HEK293 (cell line): ENCODE measurements at regions not wholly inside any gene's neighbourhood (a gene's known extent, or its start where the extent isn't known, plus 50 kb on each side); places are given as distances from the start of the nearest gene placed in this dataset.

Experiments
- CTCF ChIA-PET: fragments of 350-600 bp; formaldehyde crosslinking; extraction: SDS; loops from one replicate; lab custom pipeline; 2021; ENCODE audit warnings: antibody characterized with exemption; lab: Yijun Ruan, JAX
- POLR2A ChIA-PET: fragments of 300-600 bp; formaldehyde crosslinking; extraction: SDS; loops from one replicate; lab custom pipeline; 2020; ENCODE audit warnings: antibody characterized with exemption, inconsistent platforms; lab: Yijun Ruan, JAX
- H3K27ac ChIP-seq: fragments of 200-500 bp; sonication (Bioruptor generic); 2 replicates; pipeline ENCODE4 v1.5.1; 2014; ENCODE audit warnings: low read depth, low read length, control low read depth, inconsistent platforms; ENCODE audit errors: extremely low read depth
- H3K36me3 ChIP-seq, 2 experiments: fragments of 200-500 bp in 1 of 2; sonication (Bioruptor generic) in 1 of 2; 1 replicate in 1 of 2; 2 replicates in 1 of 2; pipeline ENCODE4 v1.5.1; 2014 to 2017; ENCODE audit warnings: inconsistent platforms in 2 of 2, low read length in 2 of 2; ENCODE audit not compliant: control insufficient read depth in 2 of 2, insufficient read depth in 1 of 2
- H3K4me1 ChIP-seq: fragments of 200-500 bp; sonication (Bioruptor generic); 2 replicates; pipeline ENCODE4 v1.5.1; 2014; ENCODE audit warnings: mild to moderate bottlenecking, low read length, inconsistent platforms; ENCODE audit not compliant: control insufficient read depth, insufficient read depth
- H3K4me3 ChIP-seq: 2 replicates; pipeline ENCODE4 v1.5.1; 2011; ENCODE audit warnings: low read depth, mild to moderate bottlenecking, control low read depth, low read length, moderate library complexity
- H3K9me3 ChIP-seq: fragments of 200-500 bp; sonication (Bioruptor generic); 2 replicates; pipeline ENCODE4 v1.5.1; 2014; ENCODE audit warnings: low read depth, low read length, inconsistent platforms; ENCODE audit not compliant: control insufficient read depth, insufficient read depth
- OSR2 ChIP-seq: fragments of 450-650 bp; formaldehyde crosslinking; IDR thresholded peaks from 2 replicates; pipeline ENCODE4 v1.5.1; 2016; ENCODE audit warnings: missing biosample characterization, missing genetic modification characterization
- SCRT1 ChIP-seq: fragments of 450-650 bp; formaldehyde crosslinking; IDR thresholded peaks from 2 replicates; pipeline ENCODE4 v1.5.1; 2016; ENCODE audit warnings: missing biosample characterization, missing genetic modification characterization, borderline replicate concordance
- ZFP3 ChIP-seq: fragments of 450-650 bp; formaldehyde crosslinking; IDR thresholded peaks from 2 replicates; pipeline ENCODE4 v1.5.1; 2016; ENCODE audit warnings: low read depth, missing biosample characterization, missing genetic modification characterization
- ZNF112 ChIP-seq: fragments of 450-650 bp; formaldehyde crosslinking; IDR thresholded peaks from 2 replicates; pipeline ENCODE4 v1.5.0; 2017; ENCODE audit warnings: missing biosample characterization, missing genetic modification characterization
- ZNF391 ChIP-seq: fragments of 450-650 bp; formaldehyde crosslinking; IDR thresholded peaks from 2 replicates; pipeline ENCODE4 v1.5.1; 2016; ENCODE audit warnings: low read depth, missing biosample characterization, missing genetic modification characterization, borderline replicate concordance
- ZNF404 ChIP-seq: fragments of 450-650 bp; formaldehyde crosslinking; IDR thresholded peaks from 2 replicates; pipeline ENCODE4 v1.5.1; 2017; ENCODE audit warnings: missing biosample characterization, missing genetic modification characterization
- ZNF514 ChIP-seq: fragments of 450-650 bp; formaldehyde crosslinking; IDR thresholded peaks from 2 replicates; pipeline ENCODE4 v1.5.1; 2016; ENCODE audit warnings: missing biosample characterization, missing genetic modification characterization
- ZNF544 ChIP-seq: fragments of 450-650 bp; formaldehyde crosslinking; IDR thresholded peaks from 2 replicates; pipeline ENCODE4 v1.5.0; 2017; ENCODE audit warnings: missing biosample characterization, missing genetic modification characterization
- ZNF558 ChIP-seq: fragments of 450-650 bp; formaldehyde crosslinking; IDR thresholded peaks from 2 replicates; pipeline ENCODE4 v1.5.1; 2016; ENCODE audit warnings: missing biosample characterization, missing genetic modification characterization
- ZNF701 ChIP-seq: fragments of 450-650 bp; formaldehyde crosslinking; IDR thresholded peaks from 2 replicates; pipeline ENCODE4 v1.5.1; 2016; ENCODE audit warnings: missing biosample characterization, missing genetic modification characterization
- TF ChIP-seq, protein P1 (sequence below): fragments of 450-650 bp; formaldehyde crosslinking; IDR thresholded peaks from 2 replicates; pipeline ENCODE4 v1.5.1; 2016; ENCODE audit warnings: missing biosample characterization, missing genetic modification characterization
- TF ChIP-seq, protein P2 (sequence below): fragments of 450-650 bp; formaldehyde crosslinking; IDR thresholded peaks from 2 replicates; pipeline ENCODE4 v1.5.1; 2016; ENCODE audit warnings: missing biosample characterization, missing genetic modification characterization
- TF ChIP-seq, protein P3 (sequence below): fragments of 450-650 bp; formaldehyde crosslinking; IDR thresholded peaks from 2 replicates; pipeline ENCODE4 v1.5.1; 2016; ENCODE audit warnings: missing biosample characterization, missing genetic modification characterization
- TF ChIP-seq, protein P4 (sequence below): fragments of 450-650 bp; formaldehyde crosslinking; IDR thresholded peaks from 2 replicates; pipeline ENCODE4 v1.5.1; 2016; ENCODE audit warnings: missing biosample characterization, missing genetic modification characterization
- TF ChIP-seq, protein P5 (sequence below): fragments of 450-650 bp; formaldehyde crosslinking; IDR thresholded peaks from 2 replicates; pipeline ENCODE4 v1.5.1; 2017; ENCODE audit warnings: missing biosample characterization, missing genetic modification characterization

GRCh38 chr2:153388246-153388645, 90.3 kb downstream of the RPRM start:
- no peaks in the 10 kb centered on the region for H3K9me3 ChIP-seq
- H3K27ac ChIP-seq = no peak overlapping the region
- H3K36me3 ChIP-seq = no peaks in the 10 kb centered on the region
- ChIA-PET POLR2A (no interaction called here), CTCF (no interaction called here)
- no peak for TF ChIP-seq ZNF514 (tag by site-specific recombination)
- no peak for TF ChIP-seq ZNF701 (tag by site-specific recombination)
- TF ChIP-seq, protein P1, sequence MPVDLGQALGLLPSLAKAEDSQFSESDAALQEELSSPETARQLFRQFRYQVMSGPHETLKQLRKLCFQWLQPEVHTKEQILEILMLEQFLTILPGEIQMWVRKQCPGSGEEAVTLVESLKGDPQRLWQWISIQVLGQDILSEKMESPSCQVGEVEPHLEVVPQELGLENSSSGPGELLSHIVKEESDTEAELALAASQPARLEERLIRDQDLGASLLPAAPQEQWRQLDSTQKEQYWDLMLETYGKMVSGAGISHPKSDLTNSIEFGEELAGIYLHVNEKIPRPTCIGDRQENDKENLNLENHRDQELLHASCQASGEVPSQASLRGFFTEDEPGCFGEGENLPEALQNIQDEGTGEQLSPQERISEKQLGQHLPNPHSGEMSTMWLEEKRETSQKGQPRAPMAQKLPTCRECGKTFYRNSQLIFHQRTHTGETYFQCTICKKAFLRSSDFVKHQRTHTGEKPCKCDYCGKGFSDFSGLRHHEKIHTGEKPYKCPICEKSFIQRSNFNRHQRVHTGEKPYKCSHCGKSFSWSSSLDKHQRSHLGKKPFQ (tag by site-specific recombination) = no peak
- TF ChIP-seq, protein P2, sequence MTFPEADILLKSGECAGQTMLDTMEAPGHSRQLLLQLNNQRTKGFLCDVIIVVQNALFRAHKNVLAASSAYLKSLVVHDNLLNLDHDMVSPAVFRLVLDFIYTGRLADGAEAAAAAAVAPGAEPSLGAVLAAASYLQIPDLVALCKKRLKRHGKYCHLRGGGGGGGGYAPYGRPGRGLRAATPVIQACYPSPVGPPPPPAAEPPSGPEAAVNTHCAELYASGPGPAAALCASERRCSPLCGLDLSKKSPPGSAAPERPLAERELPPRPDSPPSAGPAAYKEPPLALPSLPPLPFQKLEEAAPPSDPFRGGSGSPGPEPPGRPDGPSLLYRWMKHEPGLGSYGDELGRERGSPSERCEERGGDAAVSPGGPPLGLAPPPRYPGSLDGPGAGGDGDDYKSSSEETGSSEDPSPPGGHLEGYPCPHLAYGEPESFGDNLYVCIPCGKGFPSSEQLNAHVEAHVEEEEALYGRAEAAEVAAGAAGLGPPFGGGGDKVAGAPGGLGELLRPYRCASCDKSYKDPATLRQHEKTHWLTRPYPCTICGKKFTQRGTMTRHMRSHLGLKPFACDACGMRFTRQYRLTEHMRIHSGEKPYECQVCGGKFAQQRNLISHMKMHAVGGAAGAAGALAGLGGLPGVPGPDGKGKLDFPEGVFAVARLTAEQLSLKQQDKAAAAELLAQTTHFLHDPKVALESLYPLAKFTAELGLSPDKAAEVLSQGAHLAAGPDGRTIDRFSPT (tag by site-specific recombination) = no peak
- TF ChIP-seq ZNF558 = no peak
- TF ChIP-seq ZNF544 (tag by site-specific recombination) = no peak
- no peak for TF ChIP-seq ZNF404
- no peak for TF ChIP-seq SCRT1 (tag by site-specific recombination)
- TF ChIP-seq ZNF112 = no peak
- TF ChIP-seq, protein P3, sequence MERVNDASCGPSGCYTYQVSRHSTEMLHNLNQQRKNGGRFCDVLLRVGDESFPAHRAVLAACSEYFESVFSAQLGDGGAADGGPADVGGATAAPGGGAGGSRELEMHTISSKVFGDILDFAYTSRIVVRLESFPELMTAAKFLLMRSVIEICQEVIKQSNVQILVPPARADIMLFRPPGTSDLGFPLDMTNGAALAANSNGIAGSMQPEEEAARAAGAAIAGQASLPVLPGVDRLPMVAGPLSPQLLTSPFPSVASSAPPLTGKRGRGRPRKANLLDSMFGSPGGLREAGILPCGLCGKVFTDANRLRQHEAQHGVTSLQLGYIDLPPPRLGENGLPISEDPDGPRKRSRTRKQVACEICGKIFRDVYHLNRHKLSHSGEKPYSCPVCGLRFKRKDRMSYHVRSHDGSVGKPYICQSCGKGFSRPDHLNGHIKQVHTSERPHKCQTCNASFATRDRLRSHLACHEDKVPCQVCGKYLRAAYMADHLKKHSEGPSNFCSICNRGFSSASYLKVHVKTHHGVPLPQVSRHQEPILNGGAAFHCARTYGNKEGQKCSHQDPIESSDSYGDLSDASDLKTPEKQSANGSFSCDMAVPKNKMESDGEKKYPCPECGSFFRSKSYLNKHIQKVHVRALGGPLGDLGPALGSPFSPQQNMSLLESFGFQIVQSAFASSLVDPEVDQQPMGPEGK (tag by site-specific recombination) = no peak
- no peak for TF ChIP-seq ZFP3
- TF ChIP-seq ZNF391 (tag by site-specific recombination) = no peak
- TF ChIP-seq, protein P4, sequence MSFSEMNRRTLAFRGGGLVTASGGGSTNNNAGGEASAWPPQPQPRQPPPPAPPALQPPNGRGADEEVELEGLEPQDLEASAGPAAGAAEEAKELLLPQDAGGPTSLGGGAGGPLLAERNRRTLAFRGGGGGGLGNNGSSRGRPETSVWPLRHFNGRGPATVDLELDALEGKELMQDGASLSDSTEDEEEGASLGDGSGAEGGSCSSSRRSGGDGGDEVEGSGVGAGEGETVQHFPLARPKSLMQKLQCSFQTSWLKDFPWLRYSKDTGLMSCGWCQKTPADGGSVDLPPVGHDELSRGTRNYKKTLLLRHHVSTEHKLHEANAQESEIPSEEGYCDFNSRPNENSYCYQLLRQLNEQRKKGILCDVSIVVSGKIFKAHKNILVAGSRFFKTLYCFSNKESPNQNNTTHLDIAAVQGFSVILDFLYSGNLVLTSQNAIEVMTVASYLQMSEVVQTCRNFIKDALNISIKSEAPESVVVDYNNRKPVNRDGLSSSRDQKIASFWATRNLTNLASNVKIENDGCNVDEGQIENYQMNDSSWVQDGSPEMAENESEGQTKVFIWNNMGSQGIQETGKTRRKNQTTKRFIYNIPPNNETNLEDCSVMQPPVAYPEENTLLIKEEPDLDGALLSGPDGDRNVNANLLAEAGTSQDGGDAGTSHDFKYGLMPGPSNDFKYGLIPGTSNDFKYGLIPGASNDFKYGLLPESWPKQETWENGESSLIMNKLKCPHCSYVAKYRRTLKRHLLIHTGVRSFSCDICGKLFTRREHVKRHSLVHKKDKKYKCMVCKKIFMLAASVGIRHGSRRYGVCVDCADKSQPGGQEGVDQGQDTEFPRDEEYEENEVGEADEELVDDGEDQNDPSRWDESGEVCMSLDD = no peak
- H3K4me3 ChIP-seq = no peak overlapping the region
- H3K4me1 ChIP-seq = 0 out of 2 replicates have a peak, but pooled peaks cover 2% of the 10 kb centered on the region

DNA sequence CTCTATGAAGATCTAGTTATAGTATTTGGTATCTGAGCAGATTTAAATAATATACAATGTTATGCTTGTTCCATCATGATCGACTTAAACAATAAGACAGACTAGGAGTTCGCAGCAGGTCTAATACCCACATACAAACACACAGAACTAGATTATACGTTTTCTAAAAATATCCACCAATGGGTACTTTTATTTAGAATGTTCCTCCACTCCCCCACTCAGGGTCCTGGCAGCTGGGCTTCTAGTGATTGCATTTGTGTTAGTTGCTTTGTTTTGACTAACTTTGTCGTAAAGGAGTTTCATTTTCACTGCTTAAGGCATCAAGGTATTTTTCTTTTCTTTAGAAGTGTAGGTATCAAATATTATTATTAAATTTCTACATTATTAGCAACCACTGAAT, 91.4 kb downstream of the RPRM start:
- Histone ChIP-seq H3K36me3 (no peaks in the 10 kb centered on the region), H3K4me1 (0 out of 2 replicates have a peak, but pooled peaks cover 2% of the 10 kb centered on the region), H3K9me3 (no peaks in the 10 kb centered on the region), H3K27ac (no peak overlapping the region), H3K4me3 (no peak overlapping the region)
- TF ChIP-seq, protein P5, sequence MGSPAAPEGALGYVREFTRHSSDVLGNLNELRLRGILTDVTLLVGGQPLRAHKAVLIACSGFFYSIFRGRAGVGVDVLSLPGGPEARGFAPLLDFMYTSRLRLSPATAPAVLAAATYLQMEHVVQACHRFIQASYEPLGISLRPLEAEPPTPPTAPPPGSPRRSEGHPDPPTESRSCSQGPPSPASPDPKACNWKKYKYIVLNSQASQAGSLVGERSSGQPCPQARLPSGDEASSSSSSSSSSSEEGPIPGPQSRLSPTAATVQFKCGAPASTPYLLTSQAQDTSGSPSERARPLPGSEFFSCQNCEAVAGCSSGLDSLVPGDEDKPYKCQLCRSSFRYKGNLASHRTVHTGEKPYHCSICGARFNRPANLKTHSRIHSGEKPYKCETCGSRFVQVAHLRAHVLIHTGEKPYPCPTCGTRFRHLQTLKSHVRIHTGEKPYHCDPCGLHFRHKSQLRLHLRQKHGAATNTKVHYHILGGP = no peak
- TF ChIP-seq OSR2 (tag by site-specific recombination) = no peak
- TF ChIP-seq, all 188 proteins: peak for 0
- ChIA-PET CTCF (interaction anchor here (0.6 kb wide), 1 partner anchor 66 kb away, joined by 5 read pairs; no protein-coding TSS in a partner anchor), POLR2A (no interaction called here)
